NCI-H2227 (cell line): ENCODE measurements at regions not wholly inside any gene's neighbourhood (a gene's known extent, or its start where the extent isn't known, plus 50 kb on each side); places are given as distances from the start of the nearest gene placed in this dataset.
"Not testable (repeated sequence)": the region's sequence is repeated elsewhere in the genome, so short reads cannot be mapped to it uniquely, and the experiment has no call there.

ENCODE experiments used
- DNase-seq: peaks from one replicate; lab custom pipeline; 2025; ENCODE audit not compliant: unreplicated experiment; lab: John Stamatoyannopoulos, UW

- DNase-seq: no peak
Observed at GRCh38 chr4:27711041-27711440, 850.4 kb downstream of the STIM2 start.

- DNase-seq: no peak
Observed at GRCh38 chr4:27714073-27714472, 853.4 kb downstream of the STIM2 start.

- DNase-seq: no peak
Observed at GRCh38 chr4:27716693-27717430, 856.2 kb downstream of the STIM2 start.

DNA sequence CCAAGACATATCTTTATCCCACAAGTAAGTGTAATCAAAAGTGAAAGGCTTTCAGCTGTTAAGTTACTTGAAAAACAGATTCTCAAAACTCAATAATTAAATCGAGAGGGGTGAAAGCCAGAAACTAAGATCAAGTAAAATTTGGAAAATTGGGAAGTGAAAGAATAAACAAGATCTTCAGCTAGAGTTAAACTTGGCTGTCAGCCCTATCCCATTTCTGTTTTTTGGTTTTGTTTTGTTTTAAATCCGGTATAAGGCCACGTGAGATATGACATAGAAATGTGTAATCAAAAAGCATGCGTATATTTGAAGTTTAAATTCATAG is 856.8 kb downstream of the STIM2 start:
- DNase-seq: no peak

DNA sequence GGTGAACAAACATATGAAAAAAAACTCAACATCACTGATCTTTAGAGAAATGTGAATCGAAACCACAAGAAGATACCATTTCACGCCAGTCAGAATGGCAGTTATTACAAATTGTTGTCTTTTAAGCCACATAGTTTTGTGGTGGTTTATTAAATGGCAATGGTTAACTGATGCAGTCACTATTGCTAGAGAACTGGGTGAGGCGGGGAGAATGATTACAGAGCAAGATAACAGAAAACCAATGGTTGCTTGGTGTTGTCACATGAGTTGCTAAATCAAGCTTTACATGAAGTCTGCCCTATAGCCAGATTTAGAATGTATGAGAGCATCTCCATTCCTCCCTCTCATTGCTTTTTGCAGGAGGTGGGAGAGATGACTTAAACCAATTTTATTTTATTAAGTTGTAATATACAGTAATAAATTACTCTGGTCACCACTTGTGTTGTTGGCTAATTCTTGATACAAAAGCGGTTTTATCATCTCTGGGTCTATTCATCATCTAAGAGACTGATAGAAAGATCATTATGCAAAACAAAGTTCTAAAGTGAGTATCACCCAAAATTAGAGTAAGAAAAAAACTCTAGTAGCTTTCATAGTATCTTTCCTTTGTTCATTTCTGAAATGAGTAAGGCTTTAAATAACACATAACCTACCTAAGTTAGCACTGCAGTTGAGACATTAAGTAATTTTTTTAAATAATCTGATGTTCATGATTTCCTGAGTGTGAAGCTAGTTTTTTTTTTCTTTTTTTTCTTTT is 859.5 kb downstream of the STIM2 start:
- DNase-seq: no peak

GRCh38 chr4:27721193-27721592 is 860.6 kb downstream of the STIM2 start:
- no peak for DNase-seq

GRCh38 chr4:27728892-27729291 is 868.3 kb downstream of the STIM2 start:
- no peak for DNase-seq

GRCh38 chr4:27742816-27743215 is 882.2 kb downstream of the STIM2 start:
- DNase-seq: no peak

DNA sequence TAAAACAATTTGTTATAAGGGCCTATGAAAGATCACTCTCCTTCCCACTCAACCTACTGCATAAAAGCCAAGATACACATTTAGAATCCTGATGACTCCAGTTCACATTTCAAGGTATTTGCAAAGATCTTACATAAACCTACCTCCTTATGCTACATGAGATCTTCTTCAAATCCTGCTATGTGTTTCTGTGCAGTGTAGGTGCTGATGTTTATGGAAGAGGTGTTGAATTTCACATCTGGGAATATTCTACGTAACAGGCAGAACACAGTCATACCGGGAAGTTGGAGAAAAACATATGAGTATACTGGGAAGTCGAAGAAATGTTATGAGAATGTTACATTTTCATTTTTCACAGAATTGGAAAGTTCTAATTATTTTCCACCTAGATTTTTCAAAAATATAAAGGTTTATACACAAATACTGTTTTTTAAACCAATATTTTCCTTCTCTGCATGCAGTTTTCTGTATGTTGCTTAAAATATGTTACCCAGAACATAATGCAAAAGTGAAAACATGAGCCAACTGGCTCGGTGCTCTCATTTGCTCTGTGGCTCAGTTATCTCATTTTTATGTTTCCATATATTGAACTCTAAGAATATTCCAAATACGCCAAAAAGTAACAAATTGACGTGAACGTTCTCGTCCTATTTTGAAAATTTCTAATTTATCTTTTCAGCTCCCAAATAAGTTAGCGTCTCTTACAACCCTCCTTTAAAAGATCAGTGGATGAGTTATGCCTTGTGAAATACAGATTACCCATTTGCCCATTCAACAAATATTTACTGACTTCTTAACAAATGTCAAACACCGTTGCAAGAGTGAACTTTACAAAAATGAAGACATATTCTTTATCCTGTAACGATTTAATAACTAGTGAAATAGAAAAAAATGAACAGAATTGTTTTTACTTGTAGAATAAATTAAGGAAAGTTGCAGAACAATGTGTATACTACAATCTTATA is 899.3 kb downstream of the STIM2 start:
- no peak for DNase-seq

DNA sequence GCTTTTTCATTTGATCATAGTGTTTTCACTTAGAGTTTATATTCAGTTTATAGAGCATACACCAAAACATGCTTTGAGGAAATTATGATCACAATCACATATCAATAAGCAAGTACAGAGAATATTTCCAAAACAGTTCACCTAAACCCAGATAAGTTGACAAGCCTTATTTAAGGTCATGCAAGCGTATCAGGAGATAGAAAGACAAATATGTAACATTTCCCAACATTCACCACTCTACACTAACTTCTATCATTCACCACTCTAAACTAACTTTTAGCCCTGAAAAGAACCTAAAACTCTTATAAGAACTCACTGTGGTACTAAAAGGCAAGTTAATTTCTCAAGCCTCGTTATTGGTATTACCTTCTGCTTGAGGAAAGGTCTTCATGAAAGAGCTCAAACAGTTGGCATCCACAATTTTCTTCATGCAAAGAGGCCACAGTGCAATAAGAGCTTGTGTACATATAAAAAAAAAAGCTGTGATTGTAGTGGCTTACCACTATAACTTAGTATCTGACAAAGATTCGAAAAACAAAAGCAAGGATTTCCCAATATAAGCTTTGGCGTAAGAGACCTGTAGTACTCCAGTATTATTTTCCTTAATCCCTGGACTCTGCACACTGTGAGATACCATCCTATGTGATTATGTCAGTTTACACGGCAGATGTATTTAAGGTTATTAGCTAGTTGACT is 903.3 kb downstream of the STIM2 start:
- no peak for DNase-seq

DNA sequence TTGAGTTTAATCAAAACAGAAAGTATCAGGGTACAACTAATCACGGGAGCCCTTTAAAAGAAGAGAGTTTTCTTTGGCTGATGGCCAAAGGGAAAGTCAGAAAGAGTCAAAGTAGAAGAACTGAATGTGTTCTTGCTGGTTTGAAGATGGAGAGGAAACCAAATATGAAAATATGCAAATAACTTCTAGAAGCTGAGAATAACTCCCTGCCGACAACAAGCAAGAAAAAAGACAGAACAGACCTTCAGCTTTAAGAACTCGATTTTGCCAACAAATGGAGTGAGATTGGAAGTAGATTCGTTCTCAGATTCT is 903.8 kb downstream of the STIM2 start:
- no peak for DNase-seq

DNA sequence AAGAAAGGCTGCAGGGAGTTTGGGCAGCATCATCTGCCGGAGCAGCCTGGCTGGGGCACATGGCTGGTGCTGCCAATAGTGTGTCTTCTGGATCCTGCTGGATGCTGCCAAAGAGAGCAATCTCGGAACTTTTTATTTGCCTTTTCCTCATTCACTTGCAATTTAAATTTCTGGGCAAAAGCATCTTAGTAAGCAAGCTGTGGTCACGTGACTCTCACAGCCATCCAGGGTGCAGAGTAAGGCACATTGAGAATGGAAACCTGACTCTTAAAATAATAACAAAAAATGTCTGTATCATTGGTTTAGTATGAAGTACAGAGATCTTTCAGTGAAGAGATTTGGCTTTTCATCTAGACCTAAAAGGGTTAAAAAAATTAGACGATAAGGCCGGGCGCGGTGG is 910.3 kb downstream of the STIM2 start:
- DNase-seq: no peak

GRCh38 chr4:27775156-27775555 is 914.5 kb downstream of the STIM2 start:
- DNase-seq: no peak

- DNase-seq: no peak
Observed at GRCh38 chr4:27779827-27780226, 919.2 kb downstream of the STIM2 start.

- no peak for DNase-seq
Observed at GRCh38 chr4:27787195-27787594, 926.6 kb downstream of the STIM2 start.

- DNase-seq: no peak
Observed at GRCh38 chr4:27789773-27790172, 929.1 kb downstream of the STIM2 start.

DNA sequence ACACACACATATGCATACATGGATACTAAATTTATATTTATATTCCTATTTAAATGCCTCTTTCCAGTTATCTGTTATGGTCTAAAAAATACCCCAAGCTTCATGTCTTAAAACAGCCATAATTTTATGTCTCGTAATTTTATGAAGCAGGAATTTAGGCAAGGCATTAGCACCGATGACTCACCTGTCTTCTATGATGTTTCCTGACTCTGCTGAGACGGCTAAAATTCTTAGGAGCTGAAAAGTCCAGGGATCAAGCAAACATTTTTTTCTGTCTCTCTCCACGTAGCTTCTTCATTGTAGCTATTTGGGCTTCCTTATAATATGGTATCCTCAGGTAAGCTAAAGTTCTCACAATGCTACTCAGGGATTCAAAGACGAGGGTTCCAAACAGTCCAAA is 930.3 kb downstream of the STIM2 start:
- no peak for DNase-seq

GRCh38 chr4:27791640-27792039 is 931.0 kb downstream of the STIM2 start:
- no peak for DNase-seq

GRCh38 chr4:27807207-27807606 is 946.6 kb downstream of the STIM2 start:
- no peak for DNase-seq

- no peak for DNase-seq
Observed at GRCh38 chr4:27811948-27812347, 951.3 kb downstream of the STIM2 start.

DNA sequence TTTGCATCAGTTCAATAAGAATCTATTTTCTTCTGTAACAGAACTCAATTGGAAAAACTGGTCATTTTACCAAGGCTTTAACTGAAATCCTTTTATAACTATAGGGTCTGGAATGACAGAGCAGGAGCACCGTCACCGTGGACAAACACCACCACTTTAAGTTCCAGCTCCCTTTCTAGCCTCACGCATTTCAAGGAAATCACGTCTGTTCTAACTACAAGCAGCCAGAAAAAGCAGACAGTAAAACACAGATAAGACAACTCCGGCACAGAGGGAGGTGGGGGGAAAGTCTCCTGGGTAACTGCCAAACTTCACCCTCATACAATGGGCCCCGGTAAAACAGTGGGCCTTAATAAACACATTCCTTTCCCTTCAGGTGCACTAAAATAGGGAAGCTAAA is 952.6 kb downstream of the STIM2 start:
- not testable (repeated sequence) for DNase-seq
